GM23338 (cell line): ENCODE measurements at regions not wholly inside any gene's neighbourhood (a gene's known extent, or its start where the extent isn't known, plus 50 kb on each side); places are given as distances from the start of the nearest gene placed in this dataset.

Experiments used
- CREB1 ChIP-seq: fragments of 250-450 bp; sonication (Bioruptor Pico); IDR thresholded peaks from 2 replicates; pipeline ENCODE4 v1.5.0; 2020; ENCODE audit warnings: low read depth, mild to moderate bottlenecking, moderate library complexity
- EZH2phosphoT487 ChIP-seq: fragments of 200-600 bp; sonication (generic); IDR thresholded peaks from one replicate; pipeline ENCODE4 v1.8.1; 2018; ENCODE audit warnings: antibody characterized with exemption; ENCODE audit not compliant: unreplicated experiment
- JUNB ChIP-seq: IDR thresholded peaks from one replicate; pipeline ENCODE4 v1.6.1; 2016; ENCODE audit warnings: antibody characterized with exemption; ENCODE audit not compliant: unreplicated experiment
- POLR2AphosphoS5 ChIP-seq: IDR thresholded peaks from 2 replicates; pipeline ENCODE4 v1.6.1; 2016; ENCODE audit warnings: antibody characterized with exemption, low read depth
- TF ChIP-seq, protein P1 (sequence below), 2 experiments: fragments of 200-600 bp in 1 of 2; sonication (generic) in 1 of 2; conservative IDR thresholded peaks; 2 replicates each; pipeline versions ENCODE4 v1.5.1 to v1.6.1; 2016 to 2017; ENCODE audit warnings: antibody characterized with exemption in 2 of 2, low read depth in 2 of 2, mild to moderate bottlenecking in 2 of 2, moderate library complexity in 1 of 2
- TF ChIP-seq, protein P2 (sequence below): IDR thresholded peaks from one replicate; pipeline ENCODE4 v1.6.1; 2018; ENCODE audit warnings: antibody characterized with exemption; ENCODE audit not compliant: unreplicated experiment

DNA sequence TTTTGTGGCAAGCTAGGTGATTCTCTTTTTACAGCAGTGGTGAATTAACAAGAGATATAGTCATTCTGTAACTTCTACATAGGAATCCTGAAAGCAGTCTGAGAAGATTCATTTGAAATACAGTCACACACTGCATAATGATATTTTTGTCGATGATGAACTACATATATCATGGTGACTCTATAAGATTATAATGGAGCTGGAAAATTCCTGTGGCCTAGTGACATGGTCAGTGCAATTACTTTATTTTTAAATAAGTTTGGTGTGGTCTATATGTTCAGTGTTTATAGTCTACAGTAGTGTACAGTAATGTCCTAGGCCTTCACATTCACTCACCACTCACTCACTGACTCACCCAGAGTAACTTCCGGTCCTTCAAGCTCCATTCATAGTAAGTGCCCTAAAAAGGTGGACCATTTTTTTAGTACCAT lies 511.4 kb upstream of the MCTP2 start:
- TF ChIP-seq, protein P1, sequence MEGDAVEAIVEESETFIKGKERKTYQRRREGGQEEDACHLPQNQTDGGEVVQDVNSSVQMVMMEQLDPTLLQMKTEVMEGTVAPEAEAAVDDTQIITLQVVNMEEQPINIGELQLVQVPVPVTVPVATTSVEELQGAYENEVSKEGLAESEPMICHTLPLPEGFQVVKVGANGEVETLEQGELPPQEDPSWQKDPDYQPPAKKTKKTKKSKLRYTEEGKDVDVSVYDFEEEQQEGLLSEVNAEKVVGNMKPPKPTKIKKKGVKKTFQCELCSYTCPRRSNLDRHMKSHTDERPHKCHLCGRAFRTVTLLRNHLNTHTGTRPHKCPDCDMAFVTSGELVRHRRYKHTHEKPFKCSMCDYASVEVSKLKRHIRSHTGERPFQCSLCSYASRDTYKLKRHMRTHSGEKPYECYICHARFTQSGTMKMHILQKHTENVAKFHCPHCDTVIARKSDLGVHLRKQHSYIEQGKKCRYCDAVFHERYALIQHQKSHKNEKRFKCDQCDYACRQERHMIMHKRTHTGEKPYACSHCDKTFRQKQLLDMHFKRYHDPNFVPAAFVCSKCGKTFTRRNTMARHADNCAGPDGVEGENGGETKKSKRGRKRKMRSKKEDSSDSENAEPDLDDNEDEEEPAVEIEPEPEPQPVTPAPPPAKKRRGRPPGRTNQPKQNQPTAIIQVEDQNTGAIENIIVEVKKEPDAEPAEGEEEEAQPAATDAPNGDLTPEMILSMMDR (conservative IDR thresholded peaks at IDR 0.05; ENCODE audit: low read depth in 2 of 2), result no peak
- TF ChIP-seq POLR2AphosphoS5, result no peak
- TF ChIP-seq JUNB, result no peak
- no peak for TF ChIP-seq EZH2phosphoT487
- TF ChIP-seq, protein P2, sequence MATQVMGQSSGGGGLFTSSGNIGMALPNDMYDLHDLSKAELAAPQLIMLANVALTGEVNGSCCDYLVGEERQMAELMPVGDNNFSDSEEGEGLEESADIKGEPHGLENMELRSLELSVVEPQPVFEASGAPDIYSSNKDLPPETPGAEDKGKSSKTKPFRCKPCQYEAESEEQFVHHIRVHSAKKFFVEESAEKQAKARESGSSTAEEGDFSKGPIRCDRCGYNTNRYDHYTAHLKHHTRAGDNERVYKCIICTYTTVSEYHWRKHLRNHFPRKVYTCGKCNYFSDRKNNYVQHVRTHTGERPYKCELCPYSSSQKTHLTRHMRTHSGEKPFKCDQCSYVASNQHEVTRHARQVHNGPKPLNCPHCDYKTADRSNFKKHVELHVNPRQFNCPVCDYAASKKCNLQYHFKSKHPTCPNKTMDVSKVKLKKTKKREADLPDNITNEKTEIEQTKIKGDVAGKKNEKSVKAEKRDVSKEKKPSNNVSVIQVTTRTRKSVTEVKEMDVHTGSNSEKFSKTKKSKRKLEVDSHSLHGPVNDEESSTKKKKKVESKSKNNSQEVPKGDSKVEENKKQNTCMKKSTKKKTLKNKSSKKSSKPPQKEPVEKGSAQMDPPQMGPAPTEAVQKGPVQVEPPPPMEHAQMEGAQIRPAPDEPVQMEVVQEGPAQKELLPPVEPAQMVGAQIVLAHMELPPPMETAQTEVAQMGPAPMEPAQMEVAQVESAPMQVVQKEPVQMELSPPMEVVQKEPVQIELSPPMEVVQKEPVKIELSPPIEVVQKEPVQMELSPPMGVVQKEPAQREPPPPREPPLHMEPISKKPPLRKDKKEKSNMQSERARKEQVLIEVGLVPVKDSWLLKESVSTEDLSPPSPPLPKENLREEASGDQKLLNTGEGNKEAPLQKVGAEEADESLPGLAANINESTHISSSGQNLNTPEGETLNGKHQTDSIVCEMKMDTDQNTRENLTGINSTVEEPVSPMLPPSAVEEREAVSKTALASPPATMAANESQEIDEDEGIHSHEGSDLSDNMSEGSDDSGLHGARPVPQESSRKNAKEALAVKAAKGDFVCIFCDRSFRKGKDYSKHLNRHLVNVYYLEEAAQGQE, result no peak
- no peak for TF ChIP-seq CREB1 (CRISPR knock-in tag)
